Activated CD8-positive, alpha-beta T cell treated with anti-CD3 and anti-CD28 coated beads for 36 hours (primary cell): ENCODE measurements at regions not wholly inside any gene's neighbourhood (a gene's known extent, or its start where the extent isn't known, plus 50 kb on each side); places are given as distances from the start of the nearest gene placed in this dataset.
"Not testable (repeated sequence)": the region's sequence is repeated elsewhere in the genome, so short reads cannot be mapped to it uniquely, and the experiment has no call there.

ENCODE experiments used
- ATAC-seq: fragments of 200-7000 bp; cut with Tn5 transposase; one replicate; pipeline ENCODE4 v1.10.0; 2021; ENCODE audit warnings: mild to moderate bottlenecking, moderate library complexity
- CTCF ChIA-PET: fragments of 350-600 bp; sonication (Branson Sonifier 250); formaldehyde crosslinking; loops from one replicate; lab custom pipeline; 2021; ENCODE audit warnings: antibody characterized with exemption; lab: Charles Lee
- POLR2A ChIA-PET: fragments of 350-600 bp; sonication (Branson Sonifier 250); formaldehyde crosslinking; loops from one replicate; lab custom pipeline; 2021; ENCODE audit warnings: antibody characterized with exemption; lab: Charles Lee
- DNase-seq: peaks from one replicate; pipeline ENCODE4 v3.0.0-alpha.2; 2020
- H3K27ac Mint-ChIP-seq: one replicate; pipeline ENCODE4 v1.8.0; 2021; ENCODE audit warnings: mild to moderate bottlenecking, mixed read lengths
- H3K27me3 Mint-ChIP-seq: one replicate; pipeline ENCODE4 v1.8.0; 2021; ENCODE audit warnings: mixed read lengths
- H3K36me3 Mint-ChIP-seq: one replicate; pipeline ENCODE4 v1.8.0; 2021; ENCODE audit warnings: low read depth, mixed read lengths
- H3K4me1 Mint-ChIP-seq: one replicate; pipeline ENCODE4 v1.8.0; 2021; ENCODE audit warnings: low read depth, mixed read lengths
- H3K4me3 Mint-ChIP-seq: one replicate; pipeline ENCODE4 v1.8.0; 2021; ENCODE audit warnings: mild to moderate bottlenecking, moderate library complexity, mixed read lengths
- H3K9me3 Mint-ChIP-seq: one replicate; pipeline ENCODE4 v1.8.0; 2021; ENCODE audit warnings: mixed read lengths
- intact Hi-C: fragments of 100-400 bp; cut with micrococcal nuclease; formaldehyde crosslinking; loops from one replicate; pipeline ENCODE4 v1.10.0; 2022
- TF ChIP-seq, protein P1 (sequence below): fragments of 200-600 bp; IDR thresholded peaks from one replicate; pipeline ENCODE4 v1.8.0; 2022; ENCODE audit warnings: antibody characterized with exemption, mild to moderate bottlenecking

- H3K9me3 Mint-ChIP-seq, DNase-seq, intact Hi-C loops, POLR2A ChIA-PET, ATAC-seq, H3K4me1 Mint-ChIP-seq, H3K27me3 Mint-ChIP-seq, H3K27ac Mint-ChIP-seq, H3K4me3 Mint-ChIP-seq, H3K36me3 Mint-ChIP-seq, CTCF ChIA-PET: not testable (repeated sequence)
Measured at GRCh38 chr4:69013933-69014332, 62.3 kb upstream of the UGT2A3 start.

GRCh38 chr4:69017986-69018385 lies 66.4 kb upstream of the UGT2A3 start:
- H3K9me3 Mint-ChIP-seq, H3K36me3 Mint-ChIP-seq, H3K4me3 Mint-ChIP-seq, H3K4me1 Mint-ChIP-seq, intact Hi-C loops, POLR2A ChIA-PET, DNase-seq, CTCF ChIA-PET, ATAC-seq, H3K27ac Mint-ChIP-seq, H3K27me3 Mint-ChIP-seq: not testable (repeated sequence)

DNA sequence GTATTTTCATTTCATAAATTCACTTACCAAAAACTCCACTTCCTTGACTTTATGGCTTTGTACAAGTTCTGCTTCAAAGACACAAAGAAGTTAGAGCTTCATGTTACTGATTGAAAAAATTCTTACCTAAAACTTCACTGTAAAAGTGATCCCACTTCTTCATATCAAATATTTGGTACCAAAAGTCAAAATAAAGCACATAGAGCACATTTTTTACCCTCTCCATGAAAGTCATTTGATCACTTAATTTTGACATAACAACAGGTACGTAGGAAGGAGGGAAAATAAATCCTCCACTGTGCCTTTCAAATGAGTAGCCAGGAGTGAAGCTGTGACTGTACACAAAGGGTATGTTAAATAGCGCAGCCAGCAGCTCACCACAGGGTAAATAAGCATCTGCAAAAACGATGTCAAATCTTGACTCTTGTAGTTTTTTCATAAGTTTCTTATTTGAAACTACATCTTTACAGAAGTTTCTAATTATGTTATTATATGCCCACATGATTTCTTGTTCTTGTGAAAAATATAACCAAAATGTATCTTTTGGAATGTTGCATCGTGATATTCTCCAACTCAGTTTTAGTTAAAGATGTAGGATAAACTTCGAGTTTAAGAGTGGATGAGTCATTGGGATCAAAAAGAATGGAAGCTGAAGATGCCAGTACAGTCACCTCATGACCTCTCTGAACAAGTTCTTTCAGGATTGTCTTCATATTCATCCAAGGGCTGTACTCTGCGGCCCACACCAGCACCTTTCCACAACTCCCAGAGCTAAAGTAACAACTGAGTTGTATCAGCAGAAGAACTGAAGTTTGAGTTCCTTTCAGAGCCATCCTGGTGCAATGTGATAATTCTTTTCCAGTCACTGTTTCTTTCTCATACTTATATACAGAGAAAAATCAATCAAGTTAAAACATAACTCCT lies 68.2 kb upstream of the UGT2A3 start:
- ATAC-seq, CTCF ChIA-PET, H3K27me3 Mint-ChIP-seq, H3K36me3 Mint-ChIP-seq, H3K4me3 Mint-ChIP-seq, DNase-seq, H3K4me1 Mint-ChIP-seq, H3K27ac Mint-ChIP-seq, intact Hi-C loops, POLR2A ChIA-PET, H3K9me3 Mint-ChIP-seq: not testable (repeated sequence)

- POLR2A ChIA-PET, ATAC-seq, H3K27me3 Mint-ChIP-seq, H3K27ac Mint-ChIP-seq, DNase-seq, intact Hi-C loops, CTCF ChIA-PET, H3K9me3 Mint-ChIP-seq, H3K36me3 Mint-ChIP-seq, H3K4me3 Mint-ChIP-seq, H3K4me1 Mint-ChIP-seq: not testable (repeated sequence)
Measured at GRCh38 chr4:69020462-69020807, 68.8 kb upstream of the UGT2A3 start.

GRCh38 chr4:69025191-69025998 lies 70.9 kb upstream of the UGT2B7 start:
- H3K27me3 Mint-ChIP-seq = no peaks in the 10 kb centered on the region
- H3K9me3 Mint-ChIP-seq = no peaks in the 10 kb centered on the region
- no peaks in the 10 kb centered on the region for H3K36me3 Mint-ChIP-seq
- intact Hi-C loops = no loop called here
- POLR2A ChIA-PET = interaction anchor here (0.6 kb wide), 1 partner anchor 1342 kb away, joined by 4 read pairs; no protein-coding TSS in a partner anchor
- no peak overlapping the region for H3K4me3 Mint-ChIP-seq
- H3K27ac Mint-ChIP-seq = no peak overlapping the region
- DNase-seq (no peak), ATAC-seq (no peak)
- TF ChIP-seq, protein P1, sequence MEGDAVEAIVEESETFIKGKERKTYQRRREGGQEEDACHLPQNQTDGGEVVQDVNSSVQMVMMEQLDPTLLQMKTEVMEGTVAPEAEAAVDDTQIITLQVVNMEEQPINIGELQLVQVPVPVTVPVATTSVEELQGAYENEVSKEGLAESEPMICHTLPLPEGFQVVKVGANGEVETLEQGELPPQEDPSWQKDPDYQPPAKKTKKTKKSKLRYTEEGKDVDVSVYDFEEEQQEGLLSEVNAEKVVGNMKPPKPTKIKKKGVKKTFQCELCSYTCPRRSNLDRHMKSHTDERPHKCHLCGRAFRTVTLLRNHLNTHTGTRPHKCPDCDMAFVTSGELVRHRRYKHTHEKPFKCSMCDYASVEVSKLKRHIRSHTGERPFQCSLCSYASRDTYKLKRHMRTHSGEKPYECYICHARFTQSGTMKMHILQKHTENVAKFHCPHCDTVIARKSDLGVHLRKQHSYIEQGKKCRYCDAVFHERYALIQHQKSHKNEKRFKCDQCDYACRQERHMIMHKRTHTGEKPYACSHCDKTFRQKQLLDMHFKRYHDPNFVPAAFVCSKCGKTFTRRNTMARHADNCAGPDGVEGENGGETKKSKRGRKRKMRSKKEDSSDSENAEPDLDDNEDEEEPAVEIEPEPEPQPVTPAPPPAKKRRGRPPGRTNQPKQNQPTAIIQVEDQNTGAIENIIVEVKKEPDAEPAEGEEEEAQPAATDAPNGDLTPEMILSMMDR = no peak
- H3K4me1 Mint-ChIP-seq = no peaks in the 10 kb centered on the region
- CTCF ChIA-PET = no interaction called here

- ATAC-seq = no peak
Measured at GRCh38 chr4:69025999-69026387, 70.3 kb upstream of the UGT2B7 start.

More at GRCh38 chr4:69025999-69026387, 70.3 kb upstream of the UGT2B7 start:
- TF ChIP-seq, protein P1 = no peak
- Mint-ChIP-seq H3K4me1 (no peaks in the 10 kb centered on the region), H3K27me3 (no peaks in the 10 kb centered on the region), H3K4me3 (no peak overlapping the region), H3K27ac (no peak overlapping the region), H3K9me3 (no peaks in the 10 kb centered on the region), H3K36me3 (no peaks in the 10 kb centered on the region)
- intact Hi-C loops = no loop called here
- ChIA-PET CTCF (no interaction called here), POLR2A (interaction anchor here (0.6 kb wide), 1 partner anchor 1343 kb away, joined by 4 read pairs; no protein-coding TSS in a partner anchor)
- no peak for DNase-seq
